GM12873 (cell line): ENCODE measurements at regions not wholly inside any gene's neighbourhood (a gene's known extent, or its start where the extent isn't known, plus 50 kb on each side); places are given as distances from the start of the nearest gene placed in this dataset.

Experiments
- CTCF ChIP-seq: IDR thresholded peaks from 2 replicates; pipeline ENCODE4 v1.5.1; 2012; ENCODE audit warnings: low read depth, mild to moderate bottlenecking, moderate library complexity, low read length, control low read depth; ENCODE audit not compliant: insufficient read depth; ENCODE audit errors: missing control alignments

GRCh38 chr18:67662996-67663395 is 146.5 kb upstream of the DSEL start:
- no peak for TF ChIP-seq CTCF

GRCh38 chr18:67661555-67661954 is 145.0 kb upstream of the DSEL start:
- no peak for TF ChIP-seq CTCF

- no peak for TF ChIP-seq CTCF
These were observed 137.6 kb upstream of the DSEL start for GRCh38 chr18:67654101-67654500.

GRCh38 chr18:67652288-67652687 is 135.8 kb upstream of the DSEL start:
- TF ChIP-seq CTCF: no peak

GRCh38 chr18:67651438-67651837 is 134.9 kb upstream of the DSEL start:
- no peak for TF ChIP-seq CTCF

- TF ChIP-seq CTCF: no peak
These were observed 134.3 kb upstream of the DSEL start for GRCh38 chr18:67650686-67651385.

- TF ChIP-seq CTCF: no peak
These were observed 130.4 kb upstream of the DSEL start for GRCh38 chr18:67646890-67647289.

- TF ChIP-seq CTCF: no peak
These were observed 127.7 kb upstream of the DSEL start for GRCh38 chr18:67644226-67644625.
